HEK293 (cell line): ENCODE measurements at regions not wholly inside any gene's neighbourhood (a gene's known extent, or its start where the extent isn't known, plus 50 kb on each side); places are given as distances from the start of the nearest gene placed in this dataset.

ENCODE experiments used
- CTCF ChIA-PET: fragments of 350-600 bp; formaldehyde crosslinking; extraction: SDS; loops from one replicate; lab custom pipeline; 2021; ENCODE audit warnings: antibody characterized with exemption; lab: Yijun Ruan, JAX
- POLR2A ChIA-PET: fragments of 300-600 bp; formaldehyde crosslinking; extraction: SDS; loops from one replicate; lab custom pipeline; 2020; ENCODE audit warnings: antibody characterized with exemption, inconsistent platforms; lab: Yijun Ruan, JAX
- H3K27ac ChIP-seq: fragments of 200-500 bp; sonication (Bioruptor generic); 2 replicates; pipeline ENCODE4 v1.5.1; 2014; ENCODE audit warnings: low read depth, low read length, control low read depth, inconsistent platforms; ENCODE audit errors: extremely low read depth
- H3K36me3 ChIP-seq, 2 experiments: fragments of 200-500 bp in 1 of 2; sonication (Bioruptor generic) in 1 of 2; 1 replicate in 1 of 2; 2 replicates in 1 of 2; pipeline ENCODE4 v1.5.1; 2014 to 2017; ENCODE audit warnings: inconsistent platforms in 2 of 2, low read length in 2 of 2; ENCODE audit not compliant: control insufficient read depth in 2 of 2, insufficient read depth in 1 of 2
- H3K4me1 ChIP-seq: fragments of 200-500 bp; sonication (Bioruptor generic); 2 replicates; pipeline ENCODE4 v1.5.1; 2014; ENCODE audit warnings: mild to moderate bottlenecking, low read length, inconsistent platforms; ENCODE audit not compliant: control insufficient read depth, insufficient read depth
- H3K4me3 ChIP-seq: 2 replicates; pipeline ENCODE4 v1.5.1; 2011; ENCODE audit warnings: low read depth, mild to moderate bottlenecking, control low read depth, low read length, moderate library complexity
- H3K9me3 ChIP-seq: fragments of 200-500 bp; sonication (Bioruptor generic); 2 replicates; pipeline ENCODE4 v1.5.1; 2014; ENCODE audit warnings: low read depth, low read length, inconsistent platforms; ENCODE audit not compliant: control insufficient read depth, insufficient read depth
- HOXC10 ChIP-seq: sonication (generic); formaldehyde crosslinking; IDR thresholded peaks from 2 replicates; pipeline ENCODE4 v1.8.1; 2023; ENCODE audit warnings: mild to moderate bottlenecking, missing genetic modification reagents
- SP7 ChIP-seq: fragments of 450-650 bp; formaldehyde crosslinking; IDR thresholded peaks from 2 replicates; pipeline ENCODE4 v1.5.1; 2016; ENCODE audit warnings: missing biosample characterization, missing genetic modification characterization
- TRIM28 ChIP-seq: IDR thresholded peaks from 2 replicates; pipeline ENCODE4 v1.6.1; 2011; ENCODE audit warnings: low read length, control low read depth, borderline replicate concordance
- ZBTB20 ChIP-seq: fragments of 450-650 bp; formaldehyde crosslinking; IDR thresholded peaks from 2 replicates; pipeline ENCODE4 v1.5.1; 2016; ENCODE audit warnings: missing biosample characterization, missing genetic modification characterization
- ZBTB48 ChIP-seq: fragments of 450-650 bp; formaldehyde crosslinking; IDR thresholded peaks from 2 replicates; pipeline ENCODE4 v1.5.1; 2016; ENCODE audit warnings: missing biosample characterization, missing genetic modification characterization
- ZBTB6 ChIP-seq: fragments of 450-650 bp; formaldehyde crosslinking; IDR thresholded peaks from 2 replicates; pipeline ENCODE4 v1.5.1; 2017; ENCODE audit warnings: missing biosample characterization, missing genetic modification characterization
- ZFHX2 ChIP-seq: fragments of 450-650 bp; formaldehyde crosslinking; conservative IDR thresholded peaks from 2 replicates; pipeline ENCODE4 v1.5.1; 2016; ENCODE audit warnings: missing biosample characterization, missing genetic modification characterization
- ZNF140 ChIP-seq: fragments of 450-650 bp; formaldehyde crosslinking; IDR thresholded peaks from 2 replicates; pipeline ENCODE4 v1.5.1; 2016; ENCODE audit warnings: missing biosample characterization, missing genetic modification characterization
- ZNF23 ChIP-seq: fragments of 450-650 bp; formaldehyde crosslinking; IDR thresholded peaks from 2 replicates; pipeline ENCODE4 v1.5.1; 2016; ENCODE audit warnings: missing biosample characterization, missing genetic modification characterization, borderline replicate concordance
- ZNF24 ChIP-seq: fragments of 450-650 bp; formaldehyde crosslinking; IDR thresholded peaks from 2 replicates; pipeline ENCODE4 v1.5.1; 2016; ENCODE audit warnings: missing biosample characterization, missing genetic modification characterization
- ZNF335 ChIP-seq: fragments of 450-650 bp; formaldehyde crosslinking; conservative IDR thresholded peaks from 2 replicates; pipeline ENCODE4 v1.5.1; 2016; ENCODE audit warnings: missing biosample characterization, missing genetic modification characterization
- ZNF366 ChIP-seq: fragments of 450-650 bp; formaldehyde crosslinking; conservative IDR thresholded peaks from 2 replicates; pipeline ENCODE4 v1.5.1; 2016; ENCODE audit warnings: missing biosample characterization, missing genetic modification characterization
- ZNF530 ChIP-seq: fragments of 450-650 bp; formaldehyde crosslinking; IDR thresholded peaks from 2 replicates; pipeline ENCODE4 v1.5.1; 2016; ENCODE audit warnings: low read depth, missing biosample characterization, missing genetic modification characterization
- ZNF600 ChIP-seq: fragments of 450-650 bp; formaldehyde crosslinking; IDR thresholded peaks from 2 replicates; pipeline ENCODE4 v1.5.1; 2016; ENCODE audit warnings: missing biosample characterization, missing genetic modification characterization
- ZNF660 ChIP-seq: fragments of 450-650 bp; IDR thresholded peaks from 2 replicates; pipeline ENCODE4 v1.5.1; 2018; ENCODE audit warnings: missing biosample characterization, mild to moderate bottlenecking, missing genetic modification characterization
- ZNF785 ChIP-seq: fragments of 450-650 bp; formaldehyde crosslinking; IDR thresholded peaks from 2 replicates; pipeline ENCODE4 v1.5.1; 2016; ENCODE audit warnings: missing biosample characterization, missing genetic modification characterization
- TF ChIP-seq, protein P1 (sequence below): fragments of 450-650 bp; formaldehyde crosslinking; IDR thresholded peaks from 2 replicates; pipeline ENCODE4 v1.5.1; 2016; ENCODE audit warnings: missing biosample characterization, missing genetic modification characterization
- TF ChIP-seq, protein P2 (sequence below): fragments of 450-650 bp; formaldehyde crosslinking; IDR thresholded peaks from 2 replicates; pipeline ENCODE4 v1.5.1; 2016; ENCODE audit warnings: missing biosample characterization, missing genetic modification characterization, borderline replicate concordance
- TF ChIP-seq, protein P3 (sequence below): fragments of 450-650 bp; formaldehyde crosslinking; IDR thresholded peaks from 2 replicates; pipeline ENCODE4 v1.5.1; 2016; ENCODE audit warnings: missing biosample characterization, missing genetic modification characterization
- TF ChIP-seq, protein P4 (sequence below): fragments of 450-650 bp; formaldehyde crosslinking; IDR thresholded peaks from 2 replicates; pipeline ENCODE4 v1.5.1; 2016; ENCODE audit warnings: missing biosample characterization, missing genetic modification characterization

GRCh38 chr2:207330912-207331311 lies 165.2 kb upstream of the KLF7 start:
- ChIA-PET POLR2A (interaction anchor here (0.5 to 0.8 kb wide), 2 partner anchors 165 to 435 kb away, joined by 4 read pairs; partner anchors contain the start of gene KLF7), CTCF (interaction anchor here (1.2 kb wide), 1 partner anchor 16 kb away, joined by 4 read pairs; no protein-coding TSS in a partner anchor)
- no peak overlapping the region for H3K4me3 ChIP-seq
- H3K36me3 ChIP-seq: no peaks in the 10 kb centered on the region
- H3K4me1 ChIP-seq: 0 out of 2 replicates have a peak, but pooled peaks cover 2% of the 10 kb centered on the region
- no peaks in the 10 kb centered on the region for H3K9me3 ChIP-seq
- H3K27ac ChIP-seq: no peak overlapping the region
- TF ChIP-seq, protein P1, sequence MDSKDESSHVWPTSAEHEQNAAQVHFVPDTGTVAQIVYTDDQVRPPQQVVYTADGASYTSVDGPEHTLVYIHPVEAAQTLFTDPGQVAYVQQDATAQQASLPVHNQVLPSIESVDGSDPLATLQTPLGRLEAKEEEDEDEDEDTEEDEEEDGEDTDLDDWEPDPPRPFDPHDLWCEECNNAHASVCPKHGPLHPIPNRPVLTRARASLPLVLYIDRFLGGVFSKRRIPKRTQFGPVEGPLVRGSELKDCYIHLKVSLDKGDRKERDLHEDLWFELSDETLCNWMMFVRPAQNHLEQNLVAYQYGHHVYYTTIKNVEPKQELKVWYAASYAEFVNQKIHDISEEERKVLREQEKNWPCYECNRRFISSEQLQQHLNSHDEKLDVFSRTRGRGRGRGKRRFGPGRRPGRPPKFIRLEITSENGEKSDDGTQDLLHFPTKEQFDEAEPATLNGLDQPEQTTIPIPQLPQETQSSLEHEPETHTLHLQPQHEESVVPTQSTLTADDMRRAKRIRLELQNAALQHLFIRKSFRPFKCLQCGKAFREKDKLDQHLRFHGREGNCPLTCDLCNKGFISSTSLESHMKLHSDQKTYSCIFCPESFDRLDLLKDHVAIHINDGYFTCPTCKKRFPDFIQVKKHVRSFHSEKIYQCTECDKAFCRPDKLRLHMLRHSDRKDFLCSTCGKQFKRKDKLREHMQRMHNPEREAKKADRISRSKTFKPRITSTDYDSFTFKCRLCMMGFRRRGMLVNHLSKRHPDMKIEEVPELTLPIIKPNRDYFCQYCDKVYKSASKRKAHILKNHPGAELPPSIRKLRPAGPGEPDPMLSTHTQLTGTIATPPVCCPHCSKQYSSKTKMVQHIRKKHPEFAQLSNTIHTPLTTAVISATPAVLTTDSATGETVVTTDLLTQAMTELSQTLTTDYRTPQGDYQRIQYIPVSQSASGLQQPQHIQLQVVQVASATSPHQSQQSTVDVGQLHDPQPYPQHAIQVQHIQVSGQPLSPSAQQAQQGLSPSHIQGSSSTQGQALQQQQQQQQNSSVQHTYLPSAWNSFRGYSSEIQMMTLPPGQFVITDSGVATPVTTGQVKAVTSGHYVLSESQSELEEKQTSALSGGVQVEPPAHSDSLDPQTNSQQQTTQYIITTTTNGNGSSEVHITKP (tag by site-specific recombination): 0 out of 2 replicates have a peak, but pooled peaks have one; percentile 8
- no peak for TF ChIP-seq ZNF23 (tag by site-specific recombination)
- 0 out of 2 replicates have a peak, but pooled peaks have one; percentile 5 for TF ChIP-seq ZBTB6 (tag by site-specific recombination)
- peak; percentile 30; the same call in 1 of the 2 replicates for TF ChIP-seq TRIM28
- peak; percentile 56; the same call in 1 of the 2 replicates for TF ChIP-seq SP7
- TF ChIP-seq ZBTB48 (tag by site-specific recombination): 0 out of 2 replicates have a peak, but pooled peaks have one; percentile 20
- TF ChIP-seq ZNF530: peak; percentile 45; the same call in 1 of the 2 replicates
- peak; percentile 21 for TF ChIP-seq ZNF335
- TF ChIP-seq ZNF366: peak; percentile 46; the same call in 1 of the 2 replicates
- no peak for TF ChIP-seq ZNF140 (tag by site-specific recombination)
- peak; percentile 72; the same call in 1 of the 2 replicates for TF ChIP-seq ZNF24
- peak; percentile 67 for TF ChIP-seq ZFHX2 (tag by site-specific recombination)
- TF ChIP-seq ZBTB20 (tag by site-specific recombination): 0 out of 2 replicates have a peak, but pooled peaks have one; percentile 14
- TF ChIP-seq, protein P2, sequence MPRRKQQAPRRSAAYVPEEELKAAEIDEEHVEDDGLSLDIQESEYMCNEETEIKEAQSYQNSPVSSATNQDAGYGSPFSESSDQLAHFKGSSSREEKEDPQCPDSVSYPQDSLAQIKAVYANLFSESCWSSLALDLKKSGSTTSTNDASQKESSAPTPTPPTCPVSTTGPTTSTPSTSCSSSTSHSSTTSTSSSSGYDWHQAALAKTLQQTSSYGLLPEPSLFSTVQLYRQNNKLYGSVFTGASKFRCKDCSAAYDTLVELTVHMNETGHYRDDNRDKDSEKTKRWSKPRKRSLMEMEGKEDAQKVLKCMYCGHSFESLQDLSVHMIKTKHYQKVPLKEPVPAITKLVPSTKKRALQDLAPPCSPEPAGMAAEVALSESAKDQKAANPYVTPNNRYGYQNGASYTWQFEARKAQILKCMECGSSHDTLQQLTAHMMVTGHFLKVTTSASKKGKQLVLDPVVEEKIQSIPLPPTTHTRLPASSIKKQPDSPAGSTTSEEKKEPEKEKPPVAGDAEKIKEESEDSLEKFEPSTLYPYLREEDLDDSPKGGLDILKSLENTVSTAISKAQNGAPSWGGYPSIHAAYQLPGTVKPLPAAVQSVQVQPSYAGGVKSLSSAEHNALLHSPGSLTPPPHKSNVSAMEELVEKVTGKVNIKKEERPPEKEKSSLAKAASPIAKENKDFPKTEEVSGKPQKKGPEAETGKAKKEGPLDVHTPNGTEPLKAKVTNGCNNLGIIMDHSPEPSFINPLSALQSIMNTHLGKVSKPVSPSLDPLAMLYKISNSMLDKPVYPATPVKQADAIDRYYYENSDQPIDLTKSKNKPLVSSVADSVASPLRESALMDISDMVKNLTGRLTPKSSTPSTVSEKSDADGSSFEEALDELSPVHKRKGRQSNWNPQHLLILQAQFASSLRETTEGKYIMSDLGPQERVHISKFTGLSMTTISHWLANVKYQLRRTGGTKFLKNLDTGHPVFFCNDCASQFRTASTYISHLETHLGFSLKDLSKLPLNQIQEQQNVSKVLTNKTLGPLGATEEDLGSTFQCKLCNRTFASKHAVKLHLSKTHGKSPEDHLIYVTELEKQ (tag by site-specific recombination): no peak
- TF ChIP-seq ZNF660 (tag by site-specific recombination): peak; percentile 55; the same call in 1 of the 2 replicates
- no peak for TF ChIP-seq ZNF785
- TF ChIP-seq HOXC10 (CRISPR knock-in tag): no peak
- TF ChIP-seq, protein P3, sequence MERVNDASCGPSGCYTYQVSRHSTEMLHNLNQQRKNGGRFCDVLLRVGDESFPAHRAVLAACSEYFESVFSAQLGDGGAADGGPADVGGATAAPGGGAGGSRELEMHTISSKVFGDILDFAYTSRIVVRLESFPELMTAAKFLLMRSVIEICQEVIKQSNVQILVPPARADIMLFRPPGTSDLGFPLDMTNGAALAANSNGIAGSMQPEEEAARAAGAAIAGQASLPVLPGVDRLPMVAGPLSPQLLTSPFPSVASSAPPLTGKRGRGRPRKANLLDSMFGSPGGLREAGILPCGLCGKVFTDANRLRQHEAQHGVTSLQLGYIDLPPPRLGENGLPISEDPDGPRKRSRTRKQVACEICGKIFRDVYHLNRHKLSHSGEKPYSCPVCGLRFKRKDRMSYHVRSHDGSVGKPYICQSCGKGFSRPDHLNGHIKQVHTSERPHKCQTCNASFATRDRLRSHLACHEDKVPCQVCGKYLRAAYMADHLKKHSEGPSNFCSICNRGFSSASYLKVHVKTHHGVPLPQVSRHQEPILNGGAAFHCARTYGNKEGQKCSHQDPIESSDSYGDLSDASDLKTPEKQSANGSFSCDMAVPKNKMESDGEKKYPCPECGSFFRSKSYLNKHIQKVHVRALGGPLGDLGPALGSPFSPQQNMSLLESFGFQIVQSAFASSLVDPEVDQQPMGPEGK (tag by site-specific recombination): peak; percentile 38; the same call in 1 of the 2 replicates
- TF ChIP-seq, protein P4, sequence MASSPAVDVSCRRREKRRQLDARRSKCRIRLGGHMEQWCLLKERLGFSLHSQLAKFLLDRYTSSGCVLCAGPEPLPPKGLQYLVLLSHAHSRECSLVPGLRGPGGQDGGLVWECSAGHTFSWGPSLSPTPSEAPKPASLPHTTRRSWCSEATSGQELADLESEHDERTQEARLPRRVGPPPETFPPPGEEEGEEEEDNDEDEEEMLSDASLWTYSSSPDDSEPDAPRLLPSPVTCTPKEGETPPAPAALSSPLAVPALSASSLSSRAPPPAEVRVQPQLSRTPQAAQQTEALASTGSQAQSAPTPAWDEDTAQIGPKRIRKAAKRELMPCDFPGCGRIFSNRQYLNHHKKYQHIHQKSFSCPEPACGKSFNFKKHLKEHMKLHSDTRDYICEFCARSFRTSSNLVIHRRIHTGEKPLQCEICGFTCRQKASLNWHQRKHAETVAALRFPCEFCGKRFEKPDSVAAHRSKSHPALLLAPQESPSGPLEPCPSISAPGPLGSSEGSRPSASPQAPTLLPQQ: peak; percentile 58
- TF ChIP-seq ZNF600: peak; percentile 46; the same call in 1 of the 2 replicates
